ENCODE measurements at regions not wholly inside any gene's neighbourhood (a gene's known extent, or its start where the extent isn't known, plus 50 kb on each side); places are given as distances from the start of the nearest gene placed in this dataset.

DNA sequence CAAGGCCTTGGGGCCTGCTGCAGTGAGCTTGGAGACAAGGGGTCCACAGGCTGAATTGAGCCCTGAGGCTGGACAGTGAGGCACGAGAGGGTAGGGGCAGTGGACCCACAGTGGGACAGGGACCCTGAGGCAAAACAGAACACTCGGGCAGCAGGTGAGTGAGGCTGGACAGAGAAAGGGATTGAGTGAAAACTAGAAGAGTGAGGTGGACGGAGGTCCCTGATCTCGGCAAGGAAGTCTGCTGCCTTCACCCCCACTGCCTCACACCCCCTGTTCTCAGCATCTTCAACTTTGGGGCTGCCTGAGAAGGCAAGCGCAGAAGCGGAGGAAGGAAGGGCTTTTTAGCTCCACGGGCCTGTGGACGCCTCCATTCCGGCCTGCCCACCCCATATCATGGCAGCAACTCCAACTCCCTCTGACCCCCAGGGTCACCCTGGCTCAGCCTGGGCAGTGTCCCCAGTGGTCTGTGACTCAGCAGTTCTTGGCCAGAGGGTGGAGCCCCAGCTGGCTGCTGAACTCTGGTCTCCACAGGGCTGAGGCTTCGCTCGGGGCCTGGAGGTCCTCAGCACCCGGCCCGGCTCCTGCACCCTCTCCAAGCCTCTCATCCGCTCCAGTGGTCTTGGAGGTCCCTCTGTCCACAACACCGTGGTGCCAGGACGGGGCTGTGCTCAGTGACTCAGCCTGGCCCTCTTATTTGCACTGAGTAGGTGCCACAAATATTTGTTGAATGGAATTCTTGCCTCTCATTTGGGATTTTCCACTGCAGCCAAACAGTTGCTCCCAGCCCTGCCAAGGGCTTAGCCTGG is 60.0 kb upstream of the EPS8L3 start:
- TF ChIP-seq, protein P1, sequence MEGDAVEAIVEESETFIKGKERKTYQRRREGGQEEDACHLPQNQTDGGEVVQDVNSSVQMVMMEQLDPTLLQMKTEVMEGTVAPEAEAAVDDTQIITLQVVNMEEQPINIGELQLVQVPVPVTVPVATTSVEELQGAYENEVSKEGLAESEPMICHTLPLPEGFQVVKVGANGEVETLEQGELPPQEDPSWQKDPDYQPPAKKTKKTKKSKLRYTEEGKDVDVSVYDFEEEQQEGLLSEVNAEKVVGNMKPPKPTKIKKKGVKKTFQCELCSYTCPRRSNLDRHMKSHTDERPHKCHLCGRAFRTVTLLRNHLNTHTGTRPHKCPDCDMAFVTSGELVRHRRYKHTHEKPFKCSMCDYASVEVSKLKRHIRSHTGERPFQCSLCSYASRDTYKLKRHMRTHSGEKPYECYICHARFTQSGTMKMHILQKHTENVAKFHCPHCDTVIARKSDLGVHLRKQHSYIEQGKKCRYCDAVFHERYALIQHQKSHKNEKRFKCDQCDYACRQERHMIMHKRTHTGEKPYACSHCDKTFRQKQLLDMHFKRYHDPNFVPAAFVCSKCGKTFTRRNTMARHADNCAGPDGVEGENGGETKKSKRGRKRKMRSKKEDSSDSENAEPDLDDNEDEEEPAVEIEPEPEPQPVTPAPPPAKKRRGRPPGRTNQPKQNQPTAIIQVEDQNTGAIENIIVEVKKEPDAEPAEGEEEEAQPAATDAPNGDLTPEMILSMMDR (IDR thresholded peaks at IDR 0.05) = no peak
- TF ChIP-seq POLR2A (IDR thresholded peaks at IDR 0.05) (no peak), EP300 (IDR thresholded peaks at IDR 0.05) (no peak)

All from tibial nerve (tissue), 4 donors.